ENCODE measurements at regions not wholly inside any gene's neighbourhood (a gene's known extent, or its start where the extent isn't known, plus 50 kb on each side); places are given as distances from the start of the nearest gene placed in this dataset.

GRCh38 chr11:39288011-39288410 lies 2171.4 kb downstream of the LRRC4C start:
- no peak for DNase-seq

GRCh38 chr11:39268176-39268690 lies 2191.2 kb downstream of the LRRC4C start:
- DNase-seq, result no peak

- no peak for DNase-seq
Measured at GRCh38 chr11:39255648-39256047, 2203.8 kb downstream of the LRRC4C start.

- DNase-seq, result no peak
Measured at GRCh38 chr11:39249566-39250365, 2209.7 kb downstream of the LRRC4C start.

GRCh38 chr11:39247570-39248137 lies 2211.8 kb downstream of the LRRC4C start:
- DNase-seq, result no peak

- no peak for DNase-seq
Measured at GRCh38 chr11:39239553-39239952, 2219.9 kb downstream of the LRRC4C start.

GRCh38 chr11:39236916-39237315 lies 2222.5 kb downstream of the LRRC4C start:
- no peak for DNase-seq

GRCh38 chr11:39221550-39222138 lies 2237.8 kb downstream of the LRRC4C start:
- no peak for DNase-seq

- no peak for DNase-seq
Measured at GRCh38 chr11:39220501-39221230, 2238.8 kb downstream of the LRRC4C start.

GRCh38 chr11:39220069-39220468 lies 2239.4 kb downstream of the LRRC4C start:
- no peak for DNase-seq

GRCh38 chr11:39209981-39210380 lies 2249.5 kb downstream of the LRRC4C start:
- DNase-seq, result no peak

GRCh38 chr11:39205236-39205995 lies 2254.0 kb downstream of the LRRC4C start:
- no peak for DNase-seq

- no peak for DNase-seq
Measured at GRCh38 chr11:39192671-39193070, 2266.8 kb downstream of the LRRC4C start.

GRCh38 chr11:39190751-39191150 lies 2268.7 kb downstream of the LRRC4C start:
- DNase-seq, result no peak

GRCh38 chr11:39177678-39178077 lies 2281.8 kb downstream of the LRRC4C start:
- DNase-seq, result no peak

- no peak for DNase-seq
Measured at GRCh38 chr11:39174965-39175364, 2284.5 kb downstream of the LRRC4C start.

- DNase-seq, result no peak
Measured at GRCh38 chr11:39174196-39174595, 2285.3 kb downstream of the LRRC4C start.

GRCh38 chr11:39165021-39165420 lies 2294.4 kb downstream of the LRRC4C start:
- no peak for DNase-seq

GRCh38 chr11:39149214-39149613 lies 2310.2 kb downstream of the LRRC4C start:
- no peak for DNase-seq

GRCh38 chr11:39145346-39145745 lies 2314.1 kb downstream of the LRRC4C start:
- DNase-seq, result no peak

GRCh38 chr11:39144351-39145130 lies 2314.9 kb downstream of the LRRC4C start:
- no peak for DNase-seq

- DNase-seq, result no peak
Measured at GRCh38 chr11:39139581-39139980, 2319.9 kb downstream of the LRRC4C start.

Data from inflammatory macrophage treated with lipopolysaccharide for 1 hour (primary cell).